GM23338 (cell line): ENCODE measurements at regions not wholly inside any gene's neighbourhood (a gene's known extent, or its start where the extent isn't known, plus 50 kb on each side); places are given as distances from the start of the nearest gene placed in this dataset.
"Not testable (repeated sequence)": the region's sequence is repeated elsewhere in the genome, so short reads cannot be mapped to it uniquely, and the experiment has no call there.

Source experiments
- ATAC-seq: fragments of 200-7000 bp; cut with Tn5 transposase; 3 replicates; pipeline ENCODE4 v1.9.1; 2020
- DNase-seq: peaks from one replicate; pipeline ENCODE4 v3.0.0-alpha.2; 2015; ENCODE audit warnings: low spot score
- H2AFZ ChIP-seq: fragments of 200-600 bp; sonication (generic); 2 replicates; pipeline ENCODE4 v1.8.0; 2016; ENCODE audit warnings: antibody characterized with exemption, mild to moderate bottlenecking, moderate library complexity
- H3F3A ChIP-seq: fragments of 200-600 bp; sonication (generic); replicated peaks from 2 replicates; pipeline ENCODE4 v1.8.0; 2017; ENCODE audit warnings: antibody characterized with exemption, mixed run types, low read depth
- H3K27ac ChIP-seq: fragments of 200-600 bp; sonication (generic); 2 replicates; pipeline ENCODE4 v1.6.1; 2016; ENCODE audit warnings: low read depth
- H3K27me3 ChIP-seq: fragments of 200-600 bp; sonication (generic); 2 replicates; pipeline ENCODE4 v1.8.0; 2016; ENCODE audit warnings: mild to moderate bottlenecking, mixed run types, moderate library complexity; ENCODE audit not compliant: insufficient read depth
- H3K36me3 ChIP-seq: fragments of 200-600 bp; sonication (generic); 2 replicates; pipeline ENCODE4 v1.8.0; 2016; ENCODE audit warnings: mild to moderate bottlenecking; ENCODE audit not compliant: insufficient read depth
- H3K4me1 ChIP-seq: fragments of 200-600 bp; sonication (generic); 2 replicates; pipeline ENCODE4 v1.8.0; 2016; ENCODE audit warnings: mild to moderate bottlenecking, moderate library complexity; ENCODE audit not compliant: insufficient read depth
- H3K4me2 ChIP-seq: fragments of 200-600 bp; sonication (generic); 2 replicates; pipeline ENCODE4 v1.7.1; 2017; ENCODE audit warnings: mixed run types
- H3K4me3 ChIP-seq: fragments of 200-600 bp; sonication (generic); 2 replicates; pipeline ENCODE4 v1.6.1; 2016; ENCODE audit warnings: mixed run types
- H3K79me2 ChIP-seq: fragments of 200-600 bp; sonication (generic); replicated peaks from 2 replicates; pipeline ENCODE4 v1.8.0; 2017; ENCODE audit warnings: mild to moderate bottlenecking; ENCODE audit not compliant: insufficient read depth
- H3K9me2 ChIP-seq: fragments of 200-600 bp; sonication (generic); 2 replicates; pipeline ENCODE4 v1.8.0; 2017; ENCODE audit not compliant: insufficient read depth
- H4K20me1 ChIP-seq: fragments of 200-600 bp; sonication (generic); replicated peaks from 2 replicates; pipeline ENCODE4 v1.8.0; 2017; ENCODE audit warnings: mild to moderate bottlenecking; ENCODE audit not compliant: insufficient read depth
- H3K27ac Mint-ChIP-seq: 2 replicates; pipeline ENCODE4 v1.8.0; 2020; ENCODE audit warnings: inconsistent platforms, mild to moderate bottlenecking, moderate library complexity, mixed read lengths
- H3K27me3 Mint-ChIP-seq: 3 replicates; pipeline ENCODE4 v1.8.0; 2022; ENCODE audit warnings: low read depth, mild to moderate bottlenecking, moderate library complexity, mixed read lengths, inconsistent platforms; ENCODE audit not compliant: insufficient read depth, poor library complexity
- H3K36me3 Mint-ChIP-seq: 3 replicates; pipeline ENCODE4 v1.8.0; 2021; ENCODE audit warnings: low read depth, mild to moderate bottlenecking, inconsistent platforms, moderate library complexity, mixed read lengths
- H3K4me1 Mint-ChIP-seq: 3 replicates; pipeline ENCODE4 v1.8.0; 2020; ENCODE audit warnings: mild to moderate bottlenecking, inconsistent platforms, mixed read lengths
- H3K4me3 Mint-ChIP-seq: 3 replicates; pipeline ENCODE4 v1.8.0; 2021; ENCODE audit warnings: moderate library complexity, mild to moderate bottlenecking, inconsistent platforms, mixed read lengths
- H3K9me3 Mint-ChIP-seq: 3 replicates; pipeline ENCODE4 v1.8.0; 2020; ENCODE audit warnings: moderate library complexity, mild to moderate bottlenecking, inconsistent platforms, mixed read lengths
- CREB1 ChIP-seq: fragments of 250-450 bp; sonication (Bioruptor Pico); IDR thresholded peaks from 2 replicates; pipeline ENCODE4 v1.5.0; 2020; ENCODE audit warnings: low read depth, mild to moderate bottlenecking, moderate library complexity
- CTCF ChIP-seq, 2 experiments: fragments of 200-600 bp in 1 of 2; sonication (generic) in 1 of 2; conservative IDR thresholded peaks; 2 replicates each; pipeline versions ENCODE4 v1.5.1 to v1.6.1; 2016 to 2017; ENCODE audit warnings: antibody characterized with exemption in 2 of 2, low read depth in 2 of 2, mild to moderate bottlenecking in 2 of 2, moderate library complexity in 1 of 2
- ETS1 ChIP-seq: IDR thresholded peaks from 2 replicates; pipeline ENCODE4 v1.6.1; 2016; ENCODE audit warnings: antibody characterized with exemption
- EZH2 ChIP-seq: fragments of 200-600 bp; sonication (generic); IDR thresholded peaks from one replicate; pipeline ENCODE4 v1.8.0; 2017; ENCODE audit warnings: antibody characterized with exemption, mild to moderate bottlenecking, low read depth; ENCODE audit not compliant: unreplicated experiment
- JUNB ChIP-seq: IDR thresholded peaks from one replicate; pipeline ENCODE4 v1.6.1; 2016; ENCODE audit warnings: antibody characterized with exemption; ENCODE audit not compliant: unreplicated experiment
- POLR2AphosphoS5 ChIP-seq: IDR thresholded peaks from 2 replicates; pipeline ENCODE4 v1.6.1; 2016; ENCODE audit warnings: antibody characterized with exemption, low read depth
- REST ChIP-seq: IDR thresholded peaks from one replicate; pipeline ENCODE4 v1.6.1; 2018; ENCODE audit warnings: antibody characterized with exemption; ENCODE audit not compliant: unreplicated experiment
- STAT1 ChIP-seq: IDR thresholded peaks from one replicate; pipeline ENCODE4 v1.6.1; 2016; ENCODE audit warnings: antibody characterized with exemption; ENCODE audit not compliant: unreplicated experiment
- ZNF114 ChIP-seq: fragments of 250-450 bp; sonication (Bioruptor Pico); IDR thresholded peaks from 2 replicates; pipeline ENCODE4 v1.5.0; 2020; ENCODE audit warnings: mild to moderate bottlenecking, moderate library complexity
- ZNF331 ChIP-seq: fragments of 250-450 bp; sonication (Bioruptor Pico); IDR thresholded peaks from 2 replicates; pipeline ENCODE4 v1.5.0; 2020; ENCODE audit warnings: low read depth, mild to moderate bottlenecking, moderate library complexity

GRCh38 chr12:131278451-131279115, 324.9 kb downstream of the ADGRD1 start:
- not testable (repeated sequence) for H3F3A ChIP-seq, H3K27me3 ChIP-seq, H3K27me3 Mint-ChIP-seq, H3K9me3 Mint-ChIP-seq, H4K20me1 ChIP-seq, H3K27ac ChIP-seq, H3K4me1 ChIP-seq, H3K79me2 ChIP-seq, DNase-seq, ATAC-seq, H3K36me3 ChIP-seq, H3K36me3 Mint-ChIP-seq, H2AFZ ChIP-seq, H3K4me2 ChIP-seq, H3K4me1 Mint-ChIP-seq, H3K4me3 ChIP-seq, H3K4me3 Mint-ChIP-seq, H3K9me2 ChIP-seq, H3K27ac Mint-ChIP-seq

GRCh38 chr12:131279281-131279921, 325.7 kb downstream of the ADGRD1 start:
- Mint-ChIP-seq H3K9me3 (peaks cover 2% of the 10 kb centered on the region; the same call in 1 of the 3 replicates), H3K27ac (no peak overlapping the region), H3K27me3 (peaks cover 7% of the 10 kb centered on the region), H3K36me3 (no peaks in the 10 kb centered on the region; the same call in 2 of the 3 replicates), H3K4me1 (peaks cover 10% of the 10 kb centered on the region), H3K4me3 (no peak overlapping the region)
- Histone ChIP-seq H3K4me3 (no peak overlapping the region), H4K20me1 (no peaks in the 10 kb centered on the region), H3K9me2 (no peaks in the 10 kb centered on the region), H3K4me1 (no peaks in the 10 kb centered on the region), H3K79me2 (no peaks in the 10 kb centered on the region), H2AFZ (no peak overlapping the region), H3F3A (no peaks in the 10 kb centered on the region), H3K36me3 (no peaks in the 10 kb centered on the region), H3K4me2 (no peak overlapping the region), H3K27me3 (no peaks in the 10 kb centered on the region), H3K27ac (no peak overlapping the region)
- no peak for ATAC-seq
- no peak for DNase-seq
- no peak for TF ChIP-seq ETS1
- TF ChIP-seq CREB1, result no peak
- TF ChIP-seq ZNF331 (CRISPR knock-in tag), result no peak
- TF ChIP-seq EZH2, result no peak
- no peak for TF ChIP-seq REST
- TF ChIP-seq ZNF114 (CRISPR knock-in tag), result no peak
- no peak for TF ChIP-seq STAT1
- TF ChIP-seq POLR2AphosphoS5, result no peak
- TF ChIP-seq CTCF (conservative IDR thresholded peaks at IDR 0.05; ENCODE audit: low read depth in 2 of 2), result no peak
- no peak for TF ChIP-seq JUNB
